Thyroid gland (tissue), 4 donors: ENCODE measurements at regions not wholly inside any gene's neighbourhood (a gene's known extent, or its start where the extent isn't known, plus 50 kb on each side); places are given as distances from the start of the nearest gene placed in this dataset.

Source experiments
- DNase-seq, 2 donors: peaks; one replicate each; pipeline ENCODE4 v3.0.0-alpha.2; 2019
- H3K27ac ChIP-seq, 3 donors: fragments of 200-600 bp; sonication (generic); 1 replicate in 2 of 3; 2 replicates in 1 of 3; pipeline ENCODE4 v1.5.1; 2016 to 2019; ENCODE audit warnings: mild to moderate bottlenecking in 1 of 3, moderate library complexity in 1 of 3
- H3K27me3 ChIP-seq: fragments of 200-600 bp; sonication (generic); one replicate; pipeline ENCODE4 v1.5.1; 2019
- H3K36me3 ChIP-seq, 2 donors: fragments of 200-600 bp; sonication (generic); one replicate each; pipeline ENCODE4 v1.5.1; 2016 to 2019
- H3K4me1 ChIP-seq, 2 donors: fragments of 200-600 bp; sonication (generic); one replicate each; pipeline ENCODE4 v1.5.1; 2017 to 2019
- H3K4me3 ChIP-seq, 3 donors: fragments of 200-600 bp; sonication (generic); replicated peaks in 1 of 3; 1 replicate in 2 of 3; 2 replicates in 1 of 3; pipeline ENCODE4 v1.5.1; 2016; ENCODE audit warnings: mild to moderate bottlenecking in 1 of 3
- H3K9me3 ChIP-seq: fragments of 200-600 bp; sonication (generic); one replicate; pipeline ENCODE4 v1.5.1; 2017
- CTCF ChIP-seq, 6 experiments: fragments of 200-600 bp in 3 of 6; fragments of 450-650 bp in 3 of 6; sonication (generic) in 3 of 6; IDR thresholded peaks; one replicate each; pipeline ENCODE4 v1.5.1; 2016 to 2019; ENCODE audit warnings: antibody characterized with exemption in 6 of 6, mild to moderate bottlenecking in 2 of 6, inconsistent platforms in 1 of 6, moderate library complexity in 1 of 6
- POLR2A ChIP-seq, 2 donors: fragments of 450-650 bp; IDR thresholded peaks; one replicate each; pipeline ENCODE4 v1.6.1; 2017; ENCODE audit warnings: antibody characterized with exemption in 2 of 2, mild to moderate bottlenecking in 2 of 2, moderate library complexity in 1 of 2
- WGBS, 2 donors: methylation state at CpG; one replicate each; pipeline ENCODE4 v1.1.5; 2017; 5-methylcytosine and 5-hydroxymethylcytosine counted together
- intact Hi-C: fragments of 100-400 bp; cut with DNase I; formaldehyde crosslinking; loops from one replicate; pipeline ENCODE4 v1.15.1; 2023

DNA sequence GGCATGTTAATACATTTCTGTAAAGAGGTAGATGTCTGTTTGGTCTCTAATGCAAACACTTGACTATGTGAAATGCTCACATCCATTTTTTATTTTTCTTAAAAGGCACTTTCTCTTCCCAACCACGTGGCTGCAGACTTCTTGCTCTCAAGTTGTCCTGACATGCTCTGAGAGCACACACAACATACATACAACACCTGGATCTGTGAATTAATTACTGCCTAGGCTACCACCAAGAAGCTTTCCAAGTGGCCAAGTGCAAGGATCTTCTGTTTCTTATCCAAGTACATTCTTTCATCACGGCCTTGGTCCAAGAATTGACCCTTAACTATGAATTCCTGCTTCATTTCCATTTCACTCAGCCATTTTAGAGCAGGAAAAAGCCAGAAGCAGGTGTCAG lies 110.8 kb downstream of the SPRY1 start:
- DNase-seq = no peak
- Histone ChIP-seq H3K4me1 (peaks cover 0 to 7% of the 10 kb centered on the region in 2 donors), H3K27me3 (no peaks in the 10 kb centered on the region), H3K36me3 (no peaks in the 10 kb centered on the region), H3K9me3 (no peaks in the 10 kb centered on the region), H3K4me3 (no peak overlapping the region), H3K27ac (no peak overlapping the region)
- intact Hi-C loops = no loop called here
- TF ChIP-seq POLR2A (IDR thresholded peaks at IDR 0.05) = no peak
- WGBS, 2 donors = 45 to 52% methylated on average over 2 of the region's 2 CpGs

- Histone ChIP-seq H3K27ac (no peak overlapping the region), H3K4me1 (peaks cover 0 to 7% of the 10 kb centered on the region in 2 donors), H3K27me3 (no peaks in the 10 kb centered on the region), H3K9me3 (no peaks in the 10 kb centered on the region), H3K4me3 (no peak overlapping the region), H3K36me3 (no peaks in the 10 kb centered on the region)
- intact Hi-C loops = no loop called here
- 93 to 99% methylated on average over 3 of the region's 3 CpGs for WGBS, 2 donors
- DNase-seq = no peak
- TF ChIP-seq CTCF (IDR thresholded peaks at IDR 0.05) (no peak), POLR2A (IDR thresholded peaks at IDR 0.05) (no peak)
These were observed 113.6 kb downstream of the SPRY1 start for GRCh38 chr4:123510221-123510620.

- no peak for DNase-seq
- 93 to 95% methylated on average over 3 of the region's 3 CpGs for WGBS, 2 donors
- Histone ChIP-seq H3K27me3 (no peaks in the 10 kb centered on the region), H3K9me3 (no peaks in the 10 kb centered on the region), H3K4me1 (peaks cover 0 to 7% of the 10 kb centered on the region in 2 donors), H3K36me3 (no peaks in the 10 kb centered on the region), H3K4me3 (no peak overlapping the region), H3K27ac (no peak overlapping the region)
- intact Hi-C loops = no loop called here
- no peak for TF ChIP-seq CTCF (IDR thresholded peaks at IDR 0.05)
- no peak for TF ChIP-seq POLR2A (IDR thresholded peaks at IDR 0.05)
These were observed 114.1 kb downstream of the SPRY1 start for GRCh38 chr4:123510659-123511058.

- DNase-seq = no peak
- TF ChIP-seq POLR2A (IDR thresholded peaks at IDR 0.05) (no peak), CTCF (IDR thresholded peaks at IDR 0.05) (no peak)
- WGBS, 2 donors = 45 to 46% methylated on average over 3 of the region's 3 CpGs
These were observed 120.0 kb downstream of the SPRY1 start for GRCh38 chr4:123516576-123516975.

GRCh38 chr4:123517176-123517575 lies 120.6 kb downstream of the SPRY1 start:
- intact Hi-C loops = no loop called here
- H3K36me3 ChIP-seq = no peaks in the 10 kb centered on the region
- no peak for TF ChIP-seq CTCF (IDR thresholded peaks at IDR 0.05)
- H3K27ac ChIP-seq = no peak overlapping the region
- WGBS, 2 donors = 70 to 72% methylated on average over 3 of the region's 3 CpGs
- H3K4me1 ChIP-seq = no peaks in the 10 kb centered on the region
- no peaks in the 10 kb centered on the region for H3K9me3 ChIP-seq
- no peaks in the 10 kb centered on the region for H3K27me3 ChIP-seq
- no peak for DNase-seq
- H3K4me3 ChIP-seq = no peak overlapping the region

More at GRCh38 chr4:123516576-123516975, 120.0 kb downstream of the SPRY1 start:
- H3K4me1 ChIP-seq = no peaks in the 10 kb centered on the region
- no peaks in the 10 kb centered on the region for H3K36me3 ChIP-seq
- H3K27me3 ChIP-seq = no peaks in the 10 kb centered on the region
- H3K27ac ChIP-seq = no peak overlapping the region
- intact Hi-C loops = no loop called here
- no peak overlapping the region for H3K4me3 ChIP-seq
- H3K9me3 ChIP-seq = no peaks in the 10 kb centered on the region

GRCh38 chr4:123517971-123518370 lies 121.4 kb downstream of the SPRY1 start:
- Histone ChIP-seq H3K27me3 (no peaks in the 10 kb centered on the region), H3K9me3 (no peaks in the 10 kb centered on the region), H3K36me3 (no peaks in the 10 kb centered on the region), H3K27ac (no peak overlapping the region), H3K4me1 (no peaks in the 10 kb centered on the region), H3K4me3 (no peak overlapping the region)
- no peak for TF ChIP-seq CTCF (IDR thresholded peaks at IDR 0.05)
- no peak for DNase-seq
- intact Hi-C loops = no loop called here
- 96 to 98% methylated on average over 3 of the region's 3 CpGs for WGBS, 2 donors
